Liver (tissue), 8 donors: ENCODE measurements at regions not wholly inside any gene's neighbourhood (a gene's known extent, or its start where the extent isn't known, plus 50 kb on each side); places are given as distances from the start of the nearest gene placed in this dataset.

Experiments used
- DNase-seq: peaks from one replicate; pipeline ENCODE4 v3.0.0-alpha.2; 2017; ENCODE audit warnings: low spot score
- H3K27ac ChIP-seq, 2 donors: one replicate each; pipeline ENCODE4 v1.7.0; 2013; ENCODE audit warnings: inconsistent platforms in 2 of 2, low read length in 2 of 2, control low read depth in 1 of 2, low read depth in 1 of 2, mild to moderate bottlenecking in 1 of 2
- H3K27me3 ChIP-seq, 4 donors: one replicate each; pipeline versions ENCODE4 v1.6.1 to v1.7.0; 2013; ENCODE audit warnings: low read length in 3 of 4, inconsistent platforms in 1 of 4, mild to moderate bottlenecking in 1 of 4, moderate library complexity in 1 of 4; ENCODE audit not compliant: control insufficient read depth in 4 of 4, insufficient read depth in 4 of 4
- H3K36me3 ChIP-seq, 4 donors: one replicate each; pipeline versions ENCODE4 v1.6.1 to v1.7.0; 2013; ENCODE audit warnings: low read length in 3 of 4, mild to moderate bottlenecking in 3 of 4, low read depth in 1 of 4, moderate library complexity in 1 of 4; ENCODE audit not compliant: control insufficient read depth in 4 of 4, insufficient read depth in 3 of 4
- H3K4me1 ChIP-seq, 4 donors: one replicate each; pipeline versions ENCODE4 v1.6.1 to v1.7.0; 2013; ENCODE audit warnings: low read length in 3 of 4, mild to moderate bottlenecking in 3 of 4, moderate library complexity in 1 of 4; ENCODE audit not compliant: control insufficient read depth in 4 of 4, insufficient read depth in 4 of 4
- H3K4me3 ChIP-seq, 3 donors: one replicate each; pipeline versions ENCODE4 v1.6.1 to v1.7.0; 2013; ENCODE audit warnings: low read length in 3 of 3, control low read depth in 1 of 3, low read depth in 1 of 3, mild to moderate bottlenecking in 1 of 3
- H3K9ac ChIP-seq, 2 donors: one replicate each; pipeline ENCODE4 v1.7.0; 2013; ENCODE audit warnings: low read length in 2 of 2, mild to moderate bottlenecking in 2 of 2, moderate library complexity in 2 of 2, control low read depth in 1 of 2, low read depth in 1 of 2
- H3K9me3 ChIP-seq, 4 donors: one replicate each; pipeline versions ENCODE4 v1.6.1 to v1.7.0; 2013; ENCODE audit warnings: low read length in 3 of 4; ENCODE audit not compliant: control insufficient read depth in 4 of 4
- CTCF ChIP-seq: fragments of 150-350 bp; IDR thresholded peaks from 2 replicates; pipeline ENCODE4 v1.5.1; 2017; ENCODE audit warnings: improper control_type of control experiment, low read depth, low read length; ENCODE audit not compliant: missing input control
- EGR1 ChIP-seq, 2 donors: IDR thresholded peaks; 2 replicates each; pipeline ENCODE4 v1.6.1; 2016 to 2018; ENCODE audit warnings: antibody characterized with exemption in 2 of 2, low read depth in 2 of 2
- FOXA1 ChIP-seq: IDR thresholded peaks from 2 replicates; pipeline ENCODE4 v1.6.1; 2016; ENCODE audit warnings: antibody characterized with exemption
- FOXA2 ChIP-seq: IDR thresholded peaks from 2 replicates; pipeline ENCODE4 v1.6.1; 2016; ENCODE audit warnings: antibody characterized with exemption
- GABPA ChIP-seq, 2 donors: IDR thresholded peaks in 1 of 2; conservative IDR thresholded peaks in 1 of 2; 2 replicates each; pipeline ENCODE4 v1.6.1; 2016; ENCODE audit warnings: antibody characterized with exemption in 2 of 2, mild to moderate bottlenecking in 1 of 2, moderate library complexity in 1 of 2
- HNF4A ChIP-seq, 2 donors: conservative IDR thresholded peaks; 2 replicates each; pipeline ENCODE4 v1.6.1; 2016; ENCODE audit warnings: antibody characterized with exemption in 2 of 2, mild to moderate bottlenecking in 2 of 2
- HNF4G ChIP-seq: IDR thresholded peaks from 2 replicates; pipeline ENCODE4 v1.6.1; 2016; ENCODE audit warnings: antibody characterized with exemption
- JUND ChIP-seq, 2 donors: IDR thresholded peaks; 2 replicates each; pipeline ENCODE4 v1.6.1; 2016; ENCODE audit warnings: antibody characterized with exemption in 2 of 2
- NR2F2 ChIP-seq: IDR thresholded peaks from 2 replicates; pipeline ENCODE4 v1.6.1; 2016; ENCODE audit warnings: antibody characterized with exemption
- RAD21 ChIP-seq, 2 donors: IDR thresholded peaks; 2 replicates each; pipeline ENCODE4 v1.6.1; 2016; ENCODE audit warnings: antibody characterized with exemption in 2 of 2, mild to moderate bottlenecking in 2 of 2
- RXRA ChIP-seq, 2 donors: IDR thresholded peaks; 2 replicates each; pipeline ENCODE4 v1.6.1; 2017 to 2018; ENCODE audit warnings: antibody characterized with exemption in 2 of 2, mild to moderate bottlenecking in 1 of 2
- SP1 ChIP-seq: IDR thresholded peaks from 2 replicates; pipeline ENCODE4 v1.6.1; 2018; ENCODE audit warnings: antibody characterized with exemption, mild to moderate bottlenecking
- TAF1 ChIP-seq: conservative IDR thresholded peaks from 2 replicates; pipeline ENCODE4 v1.6.1; 2016; ENCODE audit warnings: antibody characterized with exemption, mild to moderate bottlenecking
- WGBS: extraction: QIAGEN DNeasy Blood & Tissue Kit; methylation state at CpG from one replicate; pipeline ENCODE4 v1.1.7; 2013; 5-methylcytosine and 5-hydroxymethylcytosine counted together
- TF ChIP-seq, protein P1 (sequence below): IDR thresholded peaks from 2 replicates; pipeline ENCODE4 v1.6.1; 2016; ENCODE audit warnings: antibody characterized with exemption
- TF ChIP-seq, protein P2 (sequence below): IDR thresholded peaks from 2 replicates; pipeline ENCODE4 v1.6.1; 2016; ENCODE audit warnings: antibody characterized with exemption
- TF ChIP-seq, protein P3 (sequence below): IDR thresholded peaks from 2 replicates; pipeline ENCODE4 v1.6.1; 2016; ENCODE audit warnings: antibody characterized with exemption, mild to moderate bottlenecking
- TF ChIP-seq, protein P4 (sequence below): IDR thresholded peaks from 2 replicates; pipeline ENCODE4 v1.6.1; 2016; ENCODE audit warnings: antibody characterized with exemption
- donor health status: healthy.
- donor health status: healthy.
- donor health status: healthy.
- donor health status: healthy.
- donor health status: healthy.

GRCh38 chr10:83834096-83834495 is 305.2 kb upstream of the GHITM start:
- DNase-seq = no peak
- H3K27ac ChIP-seq = no peak overlapping the region
- peaks cover 0 to 2% (median 0%) of the 10 kb centered on the region in 4 donors for H3K9me3 ChIP-seq
- TF ChIP-seq NR2F2 (no peak), CTCF (no peak), RXRA (IDR thresholded peaks at IDR 0.05) (no peak), GABPA (IDR thresholded peaks at IDR 0.05 in 1 of 2, conservative IDR thresholded peaks at IDR 0.05 in 1 of 2) (no peak), JUND (IDR thresholded peaks at IDR 0.05) (no peak), RAD21 (IDR thresholded peaks at IDR 0.05) (no peak), HNF4G (no peak), SP1 (no peak)
- TF ChIP-seq, protein P1, sequence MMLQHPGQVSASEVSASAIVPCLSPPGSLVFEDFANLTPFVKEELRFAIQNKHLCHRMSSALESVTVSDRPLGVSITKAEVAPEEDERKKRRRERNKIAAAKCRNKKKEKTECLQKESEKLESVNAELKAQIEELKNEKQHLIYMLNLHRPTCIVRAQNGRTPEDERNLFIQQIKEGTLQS = no peak
- TF ChIP-seq, protein P2, sequence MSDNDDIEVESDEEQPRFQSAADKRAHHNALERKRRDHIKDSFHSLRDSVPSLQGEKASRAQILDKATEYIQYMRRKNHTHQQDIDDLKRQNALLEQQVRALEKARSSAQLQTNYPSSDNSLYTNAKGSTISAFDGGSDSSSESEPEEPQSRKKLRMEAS = no peak
- no peaks in the 10 kb centered on the region for H3K36me3 ChIP-seq
- H3K27me3 ChIP-seq = peaks cover 0 to 3% (median 0%) of the 10 kb centered on the region in 4 donors
- H3K4me1 ChIP-seq = peaks cover 0 to 1% (median 0%) of the 10 kb centered on the region in 4 donors
- 77% methylated on average over 2 of the region's 2 CpGs for WGBS
- H3K4me3 ChIP-seq = no peak overlapping the region
- H3K9ac ChIP-seq = no peak overlapping the region

DNA sequence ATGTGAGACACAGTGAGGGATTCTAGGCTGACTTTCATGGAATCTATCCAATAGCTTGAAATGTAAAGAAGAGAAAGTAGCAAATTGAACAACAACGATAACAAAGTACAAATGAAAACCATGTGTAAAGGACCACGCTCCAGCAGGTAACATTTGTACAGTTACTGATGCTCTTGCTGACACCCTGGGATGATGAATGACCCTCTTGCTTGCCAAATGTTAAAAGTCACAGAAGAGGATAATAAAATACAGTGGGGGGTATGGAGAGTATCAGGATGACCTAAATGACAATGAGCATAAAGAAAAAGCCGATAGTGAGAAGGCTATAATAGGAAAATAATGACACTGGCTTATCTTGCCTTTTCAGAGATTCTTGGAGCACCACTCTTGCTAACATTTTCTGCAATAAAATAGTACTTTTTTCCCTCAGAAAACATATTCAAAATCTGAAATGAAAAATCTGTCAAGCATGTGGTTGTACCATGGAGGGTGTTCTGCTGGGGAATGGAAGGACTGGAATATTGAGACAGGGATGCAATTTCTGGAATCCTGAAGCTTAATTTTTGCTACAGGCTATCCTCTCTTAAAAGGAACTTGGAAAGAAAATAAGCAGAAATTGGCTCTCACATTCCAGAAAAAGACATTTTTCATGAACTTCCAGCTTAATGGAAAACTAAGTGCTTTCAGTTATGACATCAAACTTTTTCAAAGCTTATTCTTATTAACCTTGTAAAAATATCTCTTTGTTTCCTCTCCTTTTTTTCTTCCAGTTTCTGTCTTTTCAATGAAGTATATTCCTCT is 303.2 kb upstream of the GHITM start:
- no peaks in the 10 kb centered on the region for H3K9me3 ChIP-seq
- H3K27ac ChIP-seq = no peak overlapping the region
- WGBS = 78% methylated on average over 3 of the region's 3 CpGs
- no peak overlapping the region for H3K4me3 ChIP-seq
- peaks cover 0 to 3% (median 0%) of the 10 kb centered on the region in 4 donors for H3K27me3 ChIP-seq
- TF ChIP-seq TAF1 = no peak
- TF ChIP-seq RXRA (IDR thresholded peaks at IDR 0.05) = no peak
- TF ChIP-seq EGR1 (IDR thresholded peaks at IDR 0.05; ENCODE audit: low read depth in 2 of 2) = no peak
- no peak for TF ChIP-seq HNF4A (conservative IDR thresholded peaks at IDR 0.05)
- TF ChIP-seq FOXA1 = no peak
- TF ChIP-seq JUND (IDR thresholded peaks at IDR 0.05) = no peak
- no peak for TF ChIP-seq SP1
- no peak for TF ChIP-seq FOXA2
- no peak for TF ChIP-seq RAD21 (IDR thresholded peaks at IDR 0.05)
- TF ChIP-seq, protein P3, sequence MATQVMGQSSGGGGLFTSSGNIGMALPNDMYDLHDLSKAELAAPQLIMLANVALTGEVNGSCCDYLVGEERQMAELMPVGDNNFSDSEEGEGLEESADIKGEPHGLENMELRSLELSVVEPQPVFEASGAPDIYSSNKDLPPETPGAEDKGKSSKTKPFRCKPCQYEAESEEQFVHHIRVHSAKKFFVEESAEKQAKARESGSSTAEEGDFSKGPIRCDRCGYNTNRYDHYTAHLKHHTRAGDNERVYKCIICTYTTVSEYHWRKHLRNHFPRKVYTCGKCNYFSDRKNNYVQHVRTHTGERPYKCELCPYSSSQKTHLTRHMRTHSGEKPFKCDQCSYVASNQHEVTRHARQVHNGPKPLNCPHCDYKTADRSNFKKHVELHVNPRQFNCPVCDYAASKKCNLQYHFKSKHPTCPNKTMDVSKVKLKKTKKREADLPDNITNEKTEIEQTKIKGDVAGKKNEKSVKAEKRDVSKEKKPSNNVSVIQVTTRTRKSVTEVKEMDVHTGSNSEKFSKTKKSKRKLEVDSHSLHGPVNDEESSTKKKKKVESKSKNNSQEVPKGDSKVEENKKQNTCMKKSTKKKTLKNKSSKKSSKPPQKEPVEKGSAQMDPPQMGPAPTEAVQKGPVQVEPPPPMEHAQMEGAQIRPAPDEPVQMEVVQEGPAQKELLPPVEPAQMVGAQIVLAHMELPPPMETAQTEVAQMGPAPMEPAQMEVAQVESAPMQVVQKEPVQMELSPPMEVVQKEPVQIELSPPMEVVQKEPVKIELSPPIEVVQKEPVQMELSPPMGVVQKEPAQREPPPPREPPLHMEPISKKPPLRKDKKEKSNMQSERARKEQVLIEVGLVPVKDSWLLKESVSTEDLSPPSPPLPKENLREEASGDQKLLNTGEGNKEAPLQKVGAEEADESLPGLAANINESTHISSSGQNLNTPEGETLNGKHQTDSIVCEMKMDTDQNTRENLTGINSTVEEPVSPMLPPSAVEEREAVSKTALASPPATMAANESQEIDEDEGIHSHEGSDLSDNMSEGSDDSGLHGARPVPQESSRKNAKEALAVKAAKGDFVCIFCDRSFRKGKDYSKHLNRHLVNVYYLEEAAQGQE = no peak
- TF ChIP-seq, protein P1 = no peak
- TF ChIP-seq HNF4G = no peak
- TF ChIP-seq, protein P4, sequence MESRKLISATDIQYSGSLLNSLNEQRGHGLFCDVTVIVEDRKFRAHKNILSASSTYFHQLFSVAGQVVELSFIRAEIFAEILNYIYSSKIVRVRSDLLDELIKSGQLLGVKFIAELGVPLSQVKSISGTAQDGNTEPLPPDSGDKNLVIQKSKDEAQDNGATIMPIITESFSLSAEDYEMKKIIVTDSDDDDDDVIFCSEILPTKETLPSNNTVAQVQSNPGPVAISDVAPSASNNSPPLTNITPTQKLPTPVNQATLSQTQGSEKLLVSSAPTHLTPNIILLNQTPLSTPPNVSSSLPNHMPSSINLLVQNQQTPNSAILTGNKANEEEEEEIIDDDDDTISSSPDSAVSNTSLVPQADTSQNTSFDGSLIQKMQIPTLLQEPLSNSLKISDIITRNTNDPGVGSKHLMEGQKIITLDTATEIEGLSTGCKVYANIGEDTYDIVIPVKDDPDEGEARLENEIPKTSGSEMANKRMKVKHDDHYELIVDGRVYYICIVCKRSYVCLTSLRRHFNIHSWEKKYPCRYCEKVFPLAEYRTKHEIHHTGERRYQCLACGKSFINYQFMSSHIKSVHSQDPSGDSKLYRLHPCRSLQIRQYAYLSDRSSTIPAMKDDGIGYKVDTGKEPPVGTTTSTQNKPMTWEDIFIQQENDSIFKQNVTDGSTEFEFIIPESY = no peak
- TF ChIP-seq GABPA (IDR thresholded peaks at IDR 0.05 in 1 of 2, conservative IDR thresholded peaks at IDR 0.05 in 1 of 2) = no peak
- peaks cover 0 to 1% (median 0%) of the 10 kb centered on the region in 4 donors for H3K4me1 ChIP-seq
- H3K9ac ChIP-seq = no peak overlapping the region
- H3K36me3 ChIP-seq = no peaks in the 10 kb centered on the region
- DNase-seq = no peak
